GM13976 (cell line): ENCODE measurements at regions not wholly inside any gene's neighbourhood (a gene's known extent, or its start where the extent isn't known, plus 50 kb on each side); places are given as distances from the start of the nearest gene placed in this dataset.
A peak's percentile ranks its signal among the peaks of the same experiment; 100 is the strongest.

ENCODE experiments used
- DNase-seq: peaks from one replicate; pipeline ENCODE4 v3.0.0; 2012; ENCODE audit warnings: low spot score
- CTCF ChIP-seq: IDR thresholded peaks from 2 replicates; pipeline ENCODE4 v1.5.1; 2012; ENCODE audit warnings: borderline replicate concordance, mild to moderate bottlenecking; ENCODE audit not compliant: insufficient read depth; ENCODE audit errors: extremely low read depth, missing control alignments, control extremely low read depth
- in situ Hi-C: fragments of 300-500 bp; cut with MboI; formaldehyde crosslinking; loops from one replicate; pipeline ENCODE4 v1.12.0; 2022; ENCODE audit warnings: low sequenced_read_pairs, mixed read lengths, inconsistent platforms; ENCODE audit not compliant: unreplicated experiment

GRCh38 chr3:106193876-106194275 lies 325.1 kb upstream of the CBLB start:
- in situ Hi-C loops: loop anchor here (25.0 kb wide), 1 partner anchor 332 kb away; the partner anchor contains the start of gene CBLB
- no peak for TF ChIP-seq CTCF
- no peak for DNase-seq

DNA sequence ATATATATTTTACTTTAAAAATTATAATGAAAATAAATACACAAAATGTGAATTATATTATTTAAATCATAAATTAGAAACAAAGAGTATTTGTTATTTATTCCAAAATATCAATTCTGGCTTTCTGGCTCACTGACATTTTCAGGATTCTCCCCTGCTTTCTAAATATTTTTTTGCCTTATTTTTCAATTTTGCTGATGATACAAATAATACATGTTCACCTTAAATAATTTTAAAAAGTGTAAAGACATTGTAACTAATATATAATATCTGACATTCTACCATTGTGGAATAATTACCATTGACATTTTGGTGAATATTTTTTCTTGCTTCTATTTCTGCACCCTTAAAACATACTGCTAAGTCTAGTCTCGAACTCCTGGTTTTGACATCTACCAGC lies 325.9 kb upstream of the CBLB start:
- DNase-seq: no peak
- in situ Hi-C loops: loop anchor here (25.0 kb wide), 1 partner anchor 332 kb away; the partner anchor contains the start of gene CBLB
- no peak for TF ChIP-seq CTCF

- no peak for TF ChIP-seq CTCF
- no peak for DNase-seq
- in situ Hi-C loops: loop anchor here (25.0 kb wide), 1 partner anchor 335 kb away; the partner anchor contains the start of gene CBLB
Observed at GRCh38 chr3:106197532-106198194, 328.9 kb upstream of the CBLB start.

DNA sequence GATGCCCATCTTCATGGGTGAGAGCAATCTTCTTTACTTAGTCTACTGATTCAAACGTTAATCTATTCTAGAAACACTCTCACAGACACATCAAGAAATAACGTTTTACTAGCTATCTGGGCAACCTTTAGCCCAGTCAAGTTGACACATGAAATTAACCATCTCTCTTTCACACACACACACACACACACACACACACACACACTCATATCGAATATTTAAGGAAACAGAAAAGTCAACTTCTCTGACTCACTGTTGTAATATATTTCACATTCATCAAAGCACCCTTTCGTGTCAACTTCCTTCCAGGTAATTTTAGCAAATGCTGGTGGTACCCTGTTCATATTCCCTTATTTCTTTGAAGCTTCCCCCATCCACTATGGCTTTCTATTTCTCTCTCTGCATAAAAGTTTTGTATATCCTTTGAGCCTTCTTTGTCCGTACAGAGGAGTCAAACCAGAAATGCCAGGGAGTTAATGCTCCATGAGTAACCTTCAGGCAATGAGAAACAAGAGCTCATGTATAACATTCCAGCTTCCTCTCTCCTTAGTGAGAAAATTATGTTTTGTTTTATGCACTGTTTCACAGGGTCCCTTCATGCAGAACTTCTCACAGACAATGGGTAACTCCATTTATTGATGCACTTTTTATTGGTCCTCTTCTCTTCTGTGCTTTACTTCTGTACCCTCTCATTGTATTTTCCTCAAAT lies 335.5 kb upstream of the CBLB start:
- in situ Hi-C loops: no loop called here
- DNase-seq: no peak
- no peak for TF ChIP-seq CTCF

- in situ Hi-C loops: no loop called here
- no peak for TF ChIP-seq CTCF
- DNase-seq: peak; percentile 15
Observed at GRCh38 chr3:106206146-106206545, 337.3 kb upstream of the CBLB start.

GRCh38 chr3:106206613-106207012 lies 337.8 kb upstream of the CBLB start:
- in situ Hi-C loops: no loop called here
- TF ChIP-seq CTCF: no peak
- DNase-seq: no peak

DNA sequence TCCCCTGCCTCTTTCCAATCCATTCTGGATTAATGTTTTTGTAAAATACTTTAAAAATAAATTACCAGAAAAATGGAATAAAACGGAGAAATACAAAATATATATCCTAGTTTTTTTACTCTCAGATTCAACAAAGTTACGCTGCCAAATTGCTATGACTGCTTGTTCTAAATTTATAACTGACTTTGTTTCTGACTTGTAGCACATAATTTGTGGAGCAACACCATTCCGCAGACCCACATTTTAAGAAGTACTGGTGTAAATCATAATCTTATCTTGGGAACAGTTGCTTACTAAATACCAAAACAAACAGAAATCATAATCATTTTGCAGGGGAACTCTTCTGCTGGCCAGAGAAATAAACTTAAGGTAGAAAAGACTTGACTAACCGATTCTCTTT lies 339.4 kb upstream of the CBLB start:
- in situ Hi-C loops: no loop called here
- DNase-seq: no peak
- TF ChIP-seq CTCF: no peak
